NOMO-1 treated with DMSO at 0.1 percent for 48 hours (cell line): ENCODE measurements at regions not wholly inside any gene's neighbourhood (a gene's known extent, or its start where the extent isn't known, plus 50 kb on each side); places are given as distances from the start of the nearest gene placed in this dataset.

Experiments used
- DNase-seq: peaks from one replicate; lab custom pipeline; 2025; ENCODE audit not compliant: unreplicated experiment; lab: John Stamatoyannopoulos, UW

DNA sequence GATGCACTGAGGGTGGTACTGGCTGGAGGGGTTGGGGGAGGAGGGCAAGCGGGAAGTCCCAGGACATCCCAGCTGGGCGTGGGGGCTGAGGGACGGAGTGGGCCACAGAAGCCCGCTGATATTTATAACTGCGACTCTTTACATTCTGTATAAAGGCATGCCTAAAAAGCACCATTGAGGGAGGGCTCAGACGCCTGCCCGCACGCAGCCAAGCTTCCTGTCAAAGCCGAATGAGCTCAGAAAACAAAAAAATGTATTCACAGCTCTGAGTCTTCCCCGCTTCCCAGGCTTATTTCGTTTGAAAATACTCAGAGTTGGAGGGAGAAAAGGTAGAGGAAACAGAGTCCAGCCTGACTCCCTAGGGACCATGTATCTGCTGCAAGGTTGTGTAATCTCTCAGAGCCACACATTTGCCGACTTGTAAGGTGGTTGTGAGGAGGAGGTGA lies 170.1 kb upstream of the HAAO start:
- DNase-seq = no peak

DNA sequence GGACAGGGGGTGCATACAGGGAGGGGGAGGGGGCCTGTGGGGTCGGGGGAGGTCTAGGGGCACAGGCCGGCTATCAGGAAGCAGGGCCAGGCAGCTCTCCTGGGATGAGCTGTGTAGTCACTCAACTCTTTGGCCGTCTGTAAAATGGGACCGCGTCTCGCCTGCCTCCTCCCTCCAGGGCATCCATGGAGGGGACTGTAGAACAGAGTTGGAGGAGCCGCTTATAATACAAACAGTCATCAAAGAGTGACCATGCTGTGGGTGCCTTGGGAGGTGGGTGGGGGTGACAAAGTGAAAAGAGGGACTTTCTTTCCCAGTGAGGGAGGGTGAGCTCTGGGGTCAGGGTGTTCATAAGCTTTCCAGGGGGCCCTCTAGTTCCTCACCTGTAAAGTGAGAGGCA lies 169.6 kb upstream of the HAAO start:
- no peak for DNase-seq

DNA sequence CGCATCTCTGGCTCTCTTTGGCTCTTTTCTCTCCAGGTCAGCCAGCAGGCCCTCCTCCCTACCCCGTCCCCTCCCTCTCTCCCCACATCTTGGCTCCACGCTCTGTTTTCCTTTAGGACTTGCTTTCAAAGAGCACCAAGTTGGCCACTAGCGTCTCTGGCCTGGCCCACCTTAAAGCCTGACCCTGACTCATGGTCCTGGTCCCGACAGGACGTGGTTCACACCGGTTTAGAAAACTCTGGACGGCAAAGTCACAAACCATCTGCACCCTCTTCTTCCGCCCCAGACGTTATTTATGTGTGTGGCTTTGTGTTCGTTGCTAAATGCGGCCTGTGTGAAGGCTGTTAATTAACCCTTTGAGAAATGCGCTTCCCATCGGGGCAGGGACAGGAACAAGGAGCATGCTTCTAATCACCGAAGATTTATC lies 169.0 kb upstream of the HAAO start:
- DNase-seq = peak; percentile 90

DNA sequence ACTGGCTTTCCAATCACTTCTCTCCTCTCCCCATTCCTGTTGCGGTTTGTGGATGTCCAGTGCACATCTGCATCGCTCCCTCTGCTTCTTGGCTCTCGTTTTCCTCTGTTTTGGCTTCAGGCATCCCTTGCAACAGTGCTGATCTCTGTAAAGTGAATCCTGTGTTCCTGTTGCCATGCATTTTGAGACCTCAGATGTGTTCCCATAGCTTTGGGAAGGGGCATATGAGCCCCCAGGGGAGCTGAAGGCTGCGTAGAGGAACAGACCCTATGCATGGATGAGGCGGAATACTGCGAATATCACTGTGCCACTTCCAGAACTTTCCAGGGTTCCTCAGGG lies 168.4 kb upstream of the HAAO start:
- no peak for DNase-seq

DNA sequence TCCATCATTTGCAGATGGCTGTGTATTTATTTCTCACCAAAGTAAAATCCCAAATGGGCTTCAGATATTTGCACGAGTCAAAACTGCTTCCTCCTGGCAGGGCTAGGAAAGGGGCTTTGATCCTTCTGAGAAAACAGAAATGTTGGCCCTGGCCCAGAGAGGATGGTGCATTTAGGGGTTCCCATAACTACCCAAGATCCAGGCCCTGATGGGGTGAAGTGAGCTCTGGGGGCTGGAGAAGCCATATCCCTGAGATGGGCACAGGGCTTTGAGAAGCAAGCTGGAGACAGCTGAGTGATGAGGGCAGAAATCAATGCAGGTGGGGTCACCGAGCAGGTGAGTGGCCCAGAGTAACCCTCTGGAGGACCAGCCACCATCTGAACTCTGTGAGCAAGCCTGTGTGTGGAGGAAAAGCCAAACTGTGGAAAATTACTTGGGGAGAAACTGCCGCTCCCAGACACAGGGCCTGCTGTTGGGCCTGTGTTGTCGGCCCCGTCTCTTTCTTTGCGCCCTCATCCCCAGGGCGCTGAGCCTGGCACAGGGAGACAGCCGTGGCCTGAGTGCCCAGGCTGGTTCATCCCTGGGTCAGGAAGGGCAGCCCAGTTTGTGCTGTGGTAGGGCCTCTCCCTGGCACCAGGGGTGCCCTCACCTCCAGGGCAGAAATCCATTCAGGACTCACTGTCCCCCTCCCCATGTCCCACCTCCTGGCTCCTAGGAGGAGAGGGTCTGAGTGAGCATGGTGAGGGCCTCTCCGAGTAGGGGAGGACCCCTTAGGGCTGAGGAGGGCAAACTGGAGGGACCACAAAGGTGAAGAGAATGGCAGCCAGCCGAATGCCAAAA lies 167.8 kb upstream of the HAAO start:
- DNase-seq = no peak

DNA sequence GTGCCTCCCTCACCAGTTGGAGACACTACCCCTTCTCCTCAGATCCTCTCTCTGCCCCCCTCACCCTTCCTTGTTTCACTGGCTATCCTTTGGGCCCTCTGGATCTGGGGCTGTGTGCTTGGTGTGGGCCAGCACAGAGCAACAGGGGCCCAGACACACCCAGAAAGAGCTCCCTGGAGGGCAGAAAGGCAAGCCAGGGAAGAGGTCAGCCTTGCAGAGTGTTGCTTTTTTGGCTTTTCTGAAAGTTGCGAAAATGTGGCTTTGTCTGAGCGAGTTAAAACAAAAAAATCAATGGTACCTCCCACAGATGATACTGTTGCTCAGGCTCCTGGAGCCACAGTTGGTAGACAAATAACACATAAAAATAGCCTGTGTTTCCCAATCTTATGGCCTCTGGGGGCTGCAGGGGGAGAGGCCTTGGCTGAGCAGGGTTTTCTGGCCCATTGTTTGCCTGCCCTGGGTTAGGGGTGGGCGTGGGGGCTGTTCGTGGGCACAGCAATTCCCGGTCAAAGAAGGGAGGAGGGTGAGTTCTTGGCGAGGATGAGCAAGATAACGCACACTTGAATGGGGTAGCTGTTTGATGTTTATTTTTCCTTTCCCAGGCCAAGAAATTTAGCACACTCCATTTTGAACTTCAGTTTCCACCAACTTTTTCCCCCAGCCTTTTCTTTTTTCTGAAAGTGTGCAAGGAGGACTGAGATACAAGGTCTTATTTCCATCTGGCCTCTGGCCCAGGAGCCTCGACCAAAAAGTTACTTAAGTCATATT lies 167.0 kb upstream of the HAAO start:
- peak; percentile 93 for DNase-seq

DNA sequence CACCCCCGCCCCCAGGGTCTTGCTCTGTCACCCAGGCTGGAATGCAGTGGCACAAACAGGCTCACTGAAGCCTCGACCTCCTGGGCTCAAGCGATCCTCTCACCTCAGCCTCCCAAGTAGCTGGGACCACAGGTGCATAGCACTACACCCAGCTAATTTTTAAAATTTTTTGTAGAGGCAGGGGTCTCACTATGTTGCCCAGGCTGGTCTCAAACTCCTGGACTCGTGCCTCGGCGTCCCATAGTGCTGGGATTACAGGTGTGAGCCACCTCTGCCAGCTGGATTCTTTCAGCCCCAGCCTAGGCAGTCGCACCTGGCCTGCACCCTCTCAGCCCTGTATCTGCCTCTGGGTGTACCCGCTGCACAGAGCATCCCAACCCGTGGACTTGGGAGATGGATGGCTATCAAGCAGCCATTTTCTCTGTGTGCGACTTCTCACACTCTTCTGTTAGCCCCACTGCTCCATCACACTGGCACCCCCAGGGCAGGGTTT lies 166.4 kb upstream of the HAAO start:
- DNase-seq = no peak

DNA sequence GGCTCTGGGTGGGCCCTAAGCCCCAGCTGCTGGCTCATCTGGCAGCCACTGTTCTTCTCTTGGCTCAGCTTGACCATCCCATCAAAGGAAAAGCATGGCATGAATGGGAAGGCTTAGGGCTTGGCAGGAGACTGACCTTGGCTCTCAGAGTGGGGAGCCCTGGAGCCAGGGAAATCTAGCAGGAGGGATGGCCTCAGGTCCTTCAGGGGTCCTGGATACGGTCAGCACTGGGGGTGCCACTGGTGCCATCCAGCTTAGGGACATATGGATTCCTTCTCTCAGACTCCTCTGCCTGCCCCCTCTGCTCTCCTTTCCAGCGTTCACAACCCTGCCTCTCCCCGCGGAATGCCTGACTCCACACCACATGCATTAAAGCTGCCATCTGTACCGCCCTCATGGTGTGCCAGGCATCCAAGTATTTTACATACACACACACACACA lies 165.5 kb upstream of the HAAO start:
- DNase-seq = no peak

DNA sequence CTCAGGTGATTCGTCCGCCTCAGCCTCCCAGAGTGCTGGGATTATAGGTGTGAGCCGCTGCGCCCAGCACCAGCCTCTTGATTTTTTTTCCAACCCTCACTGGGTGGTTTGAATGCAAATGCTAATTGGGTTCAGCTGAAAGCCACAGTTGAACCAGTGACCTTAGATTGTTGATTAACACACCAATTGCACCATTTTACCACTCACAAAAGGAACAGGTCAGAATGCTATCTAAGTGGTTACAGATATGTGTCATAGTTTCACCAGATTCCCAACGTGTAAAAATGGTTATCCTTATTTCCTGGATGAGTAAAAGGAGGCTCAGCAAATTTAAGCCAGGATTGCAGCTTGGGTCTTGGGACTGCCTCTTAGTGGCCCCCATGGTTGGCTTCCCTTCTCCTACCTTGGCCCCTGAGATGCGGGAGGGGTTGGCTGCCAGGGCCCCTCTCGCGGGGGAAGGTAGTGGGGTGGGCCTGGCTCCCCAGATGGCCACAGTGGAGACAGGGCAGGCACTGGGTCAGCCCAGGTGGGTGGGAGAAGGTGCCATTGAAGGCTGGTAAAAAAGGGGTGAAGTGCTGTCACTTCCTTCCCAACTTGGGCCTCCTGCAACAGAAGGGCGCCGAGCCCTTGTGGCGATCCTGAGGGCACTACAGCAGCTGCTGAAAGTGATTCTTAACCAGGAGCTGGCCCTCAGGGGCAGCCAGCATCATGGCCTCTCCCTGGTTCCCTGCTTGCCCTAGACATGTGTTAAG lies 164.9 kb upstream of the HAAO start:
- DNase-seq = peak; percentile 80

DNA sequence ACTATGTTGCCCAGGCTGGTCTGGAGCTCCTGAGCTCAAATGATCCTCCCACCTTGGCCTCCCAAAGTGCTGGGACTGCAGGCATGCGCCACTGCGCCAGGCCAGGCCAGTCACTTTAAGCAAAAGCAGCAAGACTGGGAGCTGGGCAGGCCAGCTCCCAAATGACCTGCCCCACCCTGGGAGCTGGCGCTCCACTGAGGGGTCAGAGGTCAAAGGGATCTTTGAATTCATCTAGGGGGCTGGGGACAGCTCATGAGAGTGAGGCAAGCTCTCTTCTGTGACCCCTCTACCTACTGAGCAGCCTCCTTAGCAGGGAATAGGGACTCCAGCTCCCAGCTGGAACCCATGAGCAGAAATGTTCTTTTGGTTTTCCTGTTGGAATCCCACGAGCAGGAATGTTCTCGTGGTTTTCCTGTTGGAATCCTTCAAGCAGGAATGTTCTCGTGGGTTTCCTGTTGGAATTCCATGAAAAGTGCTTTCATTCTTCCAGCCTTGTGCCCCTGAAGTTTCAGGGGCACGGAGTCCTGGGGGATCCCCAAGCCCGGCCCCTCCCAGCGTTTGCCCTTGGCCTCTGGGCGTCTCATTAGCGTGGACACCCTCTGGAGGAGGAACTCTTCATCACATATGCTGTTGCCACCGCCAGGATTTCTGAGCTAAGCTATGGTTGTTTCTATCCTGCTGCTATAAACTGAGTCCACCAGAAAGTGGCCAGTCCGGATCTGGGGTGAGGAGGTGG lies 162.0 kb upstream of the HAAO start:
- DNase-seq = no peak

DNA sequence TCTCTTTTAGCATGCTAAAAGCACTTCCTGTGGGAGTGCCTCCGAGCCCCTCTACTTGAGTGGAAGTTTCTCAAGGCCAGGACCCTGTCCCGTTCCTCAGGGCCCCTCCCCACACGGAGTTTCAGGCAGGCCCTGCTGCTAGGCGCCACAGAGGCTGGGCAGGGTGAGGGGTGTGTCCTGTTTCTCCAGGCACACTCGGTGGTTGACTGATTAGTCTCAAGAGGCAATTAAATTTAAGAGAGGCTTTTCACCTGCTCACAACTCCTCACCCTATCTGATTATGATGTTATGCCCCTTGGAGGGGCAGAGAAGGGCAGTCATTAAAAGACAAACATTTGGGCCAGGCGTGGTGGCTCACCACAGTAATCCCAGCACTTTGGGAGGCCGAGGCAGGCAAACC lies 160.8 kb upstream of the HAAO start:
- DNase-seq = no peak

DNA sequence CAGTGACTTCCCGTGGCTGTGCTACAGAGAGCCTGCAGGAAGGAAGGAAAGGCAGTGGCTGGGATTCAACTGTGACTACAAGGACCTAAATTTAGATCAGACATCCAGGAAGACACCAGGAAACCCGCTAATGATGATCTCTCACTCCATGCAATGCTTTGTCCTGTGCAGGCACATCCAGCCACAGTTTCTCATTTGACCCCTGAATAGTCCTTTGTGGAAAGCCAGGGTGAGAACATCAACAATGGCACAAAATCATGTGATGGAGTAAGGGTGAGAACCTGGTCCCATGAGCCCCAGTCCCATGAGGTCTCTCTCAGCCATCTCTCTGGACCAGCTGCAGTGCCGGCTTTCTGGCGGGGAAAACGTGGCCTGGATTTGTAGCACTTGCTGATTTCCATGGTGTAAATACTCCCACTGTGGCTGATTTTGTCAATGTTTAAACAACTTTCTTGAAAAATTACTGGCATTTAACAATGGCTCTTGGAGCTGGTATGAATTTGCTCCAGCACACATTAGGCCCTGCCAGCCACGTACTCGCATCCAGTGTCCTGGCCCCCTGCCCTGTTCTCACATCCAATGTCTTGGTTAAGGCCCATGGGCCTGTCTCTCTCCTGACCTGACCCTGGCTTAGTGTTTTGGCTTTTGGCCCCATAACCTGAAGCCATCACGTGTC lies 159.0 kb upstream of the HAAO start:
- DNase-seq = no peak

DNA sequence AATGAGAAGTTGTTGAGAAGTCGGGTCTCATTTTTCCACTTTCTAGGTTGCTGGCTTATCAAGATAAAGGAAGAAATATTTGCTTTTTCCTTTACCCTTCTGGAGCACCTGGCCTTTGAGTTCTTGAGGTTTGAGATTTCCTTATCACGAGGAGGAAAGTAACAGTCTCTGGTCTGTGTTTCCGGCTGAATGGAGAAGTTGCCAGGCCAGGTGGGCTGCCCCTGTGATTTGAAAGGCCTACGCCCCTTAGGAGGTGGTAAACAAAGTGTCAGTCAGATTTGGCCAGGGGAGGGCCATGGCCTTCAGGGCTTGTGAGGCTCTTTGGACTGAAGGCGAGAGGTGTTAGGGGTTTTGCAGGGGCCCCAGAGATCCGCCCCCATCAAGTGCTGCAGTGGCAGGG lies 156.7 kb upstream of the HAAO start:
- peak; percentile 30 for DNase-seq

DNA sequence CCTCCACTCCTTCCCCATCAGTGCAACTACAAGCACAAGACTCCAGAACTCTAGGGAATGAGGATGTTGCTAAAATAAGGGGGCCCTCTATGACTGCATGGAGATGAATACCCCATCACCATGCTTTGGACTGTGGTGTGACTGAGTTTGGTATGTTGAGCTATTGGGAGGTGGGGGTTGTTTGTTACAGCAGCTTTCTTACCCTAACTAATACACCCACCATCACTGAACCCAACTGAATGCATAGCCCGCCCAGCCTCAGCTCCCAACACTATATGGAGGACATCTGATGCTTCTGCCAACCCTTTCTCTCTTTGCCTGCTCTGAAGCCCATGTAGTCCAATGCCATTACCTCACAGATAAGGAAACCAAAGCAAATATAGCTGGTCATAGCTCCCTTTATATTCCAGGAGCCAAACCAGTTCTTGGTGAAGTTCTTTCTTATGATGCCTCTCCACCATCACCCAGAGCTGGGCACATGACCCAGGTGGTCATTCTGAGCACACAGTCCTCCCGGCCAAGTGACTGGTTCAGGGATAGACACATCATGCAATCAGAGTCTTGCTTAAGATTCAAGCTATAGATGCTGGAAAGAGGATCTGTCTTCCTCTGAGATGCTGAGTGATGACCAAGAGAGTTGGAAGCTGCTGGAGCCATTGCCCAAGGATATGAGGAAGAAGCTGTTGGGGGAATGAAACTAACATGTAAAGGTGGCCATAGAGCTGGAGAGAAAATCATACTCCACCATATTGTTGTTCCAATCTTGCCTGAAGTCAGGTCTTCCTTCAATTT lies 155.6 kb upstream of the HAAO start:
- no peak for DNase-seq

DNA sequence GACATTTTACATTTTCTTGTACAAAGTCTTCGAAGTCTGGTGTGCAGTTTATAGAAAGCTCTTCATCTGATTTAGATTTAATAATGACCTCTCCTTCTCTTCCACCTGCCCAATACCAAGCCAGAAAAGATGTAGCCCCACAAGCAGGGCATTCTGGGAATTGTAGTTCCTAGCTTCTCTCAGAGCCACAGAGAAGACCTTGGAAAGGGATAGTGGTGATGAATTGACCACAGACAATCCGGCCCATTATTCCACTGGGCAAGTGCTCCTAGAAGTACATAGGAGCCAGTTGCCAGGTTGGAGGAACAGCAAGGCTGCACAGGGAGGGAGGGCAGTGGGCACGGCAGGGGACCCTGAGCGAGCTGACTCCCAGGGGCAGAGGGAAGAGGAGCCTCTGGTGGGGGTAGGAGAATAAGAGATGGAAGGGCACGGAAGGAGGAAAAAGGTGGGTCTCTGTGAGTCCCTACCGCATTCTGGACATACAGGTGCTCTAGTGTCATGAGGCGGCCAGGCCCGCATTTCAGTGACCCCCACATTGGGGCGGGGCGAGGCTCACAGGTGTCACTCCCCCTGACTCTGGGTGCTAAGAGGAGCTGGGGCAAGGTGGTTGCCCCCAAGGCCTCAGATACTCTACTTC lies 152.5 kb upstream of the HAAO start:
- no peak for DNase-seq

DNA sequence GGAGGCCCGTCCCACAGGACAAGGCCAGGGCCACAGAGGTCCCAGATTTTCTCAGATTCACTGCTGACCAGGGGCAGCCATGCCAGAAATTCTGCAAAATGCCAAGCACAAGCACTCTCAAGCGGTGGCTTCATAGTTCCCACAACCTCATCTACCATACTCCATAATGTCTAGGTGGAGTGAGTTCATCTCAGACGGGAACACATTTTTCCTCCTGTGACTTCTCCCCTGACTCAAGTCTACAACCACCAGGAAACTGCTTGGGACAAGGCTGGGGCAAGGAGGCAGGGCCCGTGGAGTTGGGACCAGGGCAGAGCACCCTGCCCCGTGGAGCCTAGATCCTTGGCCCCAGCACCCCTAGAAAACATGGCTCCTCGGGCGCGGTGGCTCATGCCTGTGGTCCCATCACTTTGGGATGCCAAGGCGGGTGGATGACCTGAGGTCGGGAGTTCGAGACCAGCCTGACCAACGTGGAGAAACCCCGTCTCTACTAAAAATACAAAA lies 150.7 kb upstream of the HAAO start:
- no peak for DNase-seq

DNA sequence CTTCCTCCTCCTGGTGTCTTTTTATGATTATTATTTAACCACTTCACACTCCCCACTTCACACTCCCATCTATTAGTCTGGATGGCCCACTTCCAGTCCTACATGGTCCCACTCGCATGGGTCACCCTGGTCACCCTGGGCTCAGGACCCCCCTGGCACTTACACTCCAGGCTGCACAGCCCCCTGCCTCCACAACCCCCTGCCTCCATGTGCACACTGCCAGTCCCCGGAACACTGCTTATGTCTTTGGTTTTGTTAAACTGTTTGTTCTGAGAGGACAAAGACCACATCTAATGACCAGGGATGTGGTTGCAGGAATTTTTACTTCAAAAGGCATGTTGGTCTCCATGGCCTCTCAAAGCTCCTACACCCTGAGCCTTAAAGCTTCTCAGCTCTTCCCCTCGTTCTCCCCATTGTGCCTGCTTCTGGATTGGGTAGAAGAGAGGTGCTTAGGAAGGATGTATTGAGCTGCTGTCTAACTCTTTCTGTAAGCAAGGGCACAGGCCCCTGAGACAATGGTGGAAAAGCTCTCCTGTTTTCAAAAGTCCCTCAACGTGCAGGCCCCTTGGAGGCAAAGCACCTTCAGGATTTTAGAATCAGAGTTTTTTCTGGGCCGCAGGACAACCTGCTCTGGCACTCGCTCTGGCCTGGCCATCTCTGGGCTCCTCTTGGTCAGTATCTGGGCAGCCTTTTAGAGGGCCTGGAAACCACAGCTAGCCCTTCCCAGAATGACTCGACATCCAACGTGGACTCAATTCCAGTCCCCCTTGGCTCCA lies 150.0 kb upstream of the HAAO start:
- DNase-seq = no peak

DNA sequence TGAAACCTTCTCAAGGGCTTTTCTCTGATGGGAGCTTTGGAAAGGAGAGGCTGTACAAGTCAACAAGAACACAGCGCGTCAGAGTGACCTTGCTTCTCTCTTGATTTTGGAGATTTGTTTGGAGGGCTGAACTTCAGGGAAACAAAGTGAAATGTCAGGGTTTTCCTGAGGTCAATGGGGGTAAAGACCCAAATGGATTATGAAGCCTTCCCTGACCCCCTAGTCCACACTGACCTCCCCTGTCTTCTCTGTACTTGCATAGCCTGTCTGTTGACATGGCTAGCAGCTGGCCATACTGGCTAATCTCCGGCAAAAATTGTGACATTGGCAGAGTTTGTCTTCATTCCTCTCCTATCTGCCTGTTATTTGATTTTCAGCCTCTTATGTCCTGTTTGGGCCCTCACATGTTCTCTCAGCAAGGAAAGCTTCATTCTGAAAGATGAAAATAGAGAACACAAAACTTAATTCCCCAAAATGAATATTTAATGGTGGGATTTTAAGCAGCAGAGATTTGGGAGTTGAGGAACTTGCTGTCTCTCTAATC lies 149.3 kb upstream of the HAAO start:
- DNase-seq = no peak
